ENCODE measurements at regions not wholly inside any gene's neighbourhood (a gene's known extent, or its start where the extent isn't known, plus 50 kb on each side); places are given as distances from the start of the nearest gene placed in this dataset.

GRCh38 chr11:114877976-114878375 is 199.6 kb downstream of the NXPE2 start:
- DNase-seq: no peak

GRCh38 chr11:114880442-114880841 is 202.1 kb downstream of the NXPE2 start:
- DNase-seq: no peak

- no peak for DNase-seq
Observed at GRCh38 chr11:114883472-114883871, 205.1 kb downstream of the NXPE2 start.

- no peak for DNase-seq
Observed at GRCh38 chr11:114886644-114887265, 208.4 kb downstream of the NXPE2 start.

- DNase-seq: no peak
Observed at GRCh38 chr11:114889594-114890011, 211.3 kb downstream of the NXPE2 start.

GRCh38 chr11:114890038-114890437 is 211.7 kb downstream of the NXPE2 start:
- DNase-seq: no peak

GRCh38 chr11:114891911-114892310 is 213.6 kb downstream of the NXPE2 start:
- no peak for DNase-seq

GRCh38 chr11:114892381-114893197 is 214.3 kb downstream of the NXPE2 start:
- DNase-seq: no peak

GRCh38 chr11:114893329-114893728 is 215.0 kb downstream of the NXPE2 start:
- no peak for DNase-seq

GRCh38 chr11:114896594-114896993 is 218.3 kb downstream of the NXPE2 start:
- DNase-seq: no peak

- DNase-seq: no peak
Observed at GRCh38 chr11:114909866-114910265, 231.5 kb downstream of the NXPE2 start.

GRCh38 chr11:114912826-114913225 is 234.5 kb downstream of the NXPE2 start:
- DNase-seq: no peak

- DNase-seq: no peak
Observed at GRCh38 chr11:114914231-114915005, 236.1 kb downstream of the NXPE2 start.

GRCh38 chr11:114915871-114916805 is 237.8 kb downstream of the NXPE2 start:
- DNase-seq: no peak

- no peak for DNase-seq
Observed at GRCh38 chr11:114918286-114918685, 240.0 kb downstream of the NXPE2 start.

GRCh38 chr11:114921697-114922096 is 243.4 kb downstream of the NXPE2 start:
- DNase-seq: no peak

GRCh38 chr11:114924042-114924441 is 245.7 kb downstream of the NXPE2 start:
- no peak for DNase-seq

- no peak for DNase-seq
Observed at GRCh38 chr11:114925591-114925990, 247.3 kb downstream of the NXPE2 start.

GRCh38 chr11:114928260-114928870 is 250.0 kb downstream of the NXPE2 start:
- no peak for DNase-seq

GRCh38 chr11:114929351-114930000 is 251.1 kb downstream of the NXPE2 start:
- DNase-seq: no peak

- DNase-seq: no peak
Observed at GRCh38 chr11:114938799-114939198, 260.5 kb downstream of the NXPE2 start.

All from hippocampal formation (tissue), 2 donors.